Esophagus muscularis mucosa (tissue), 3 donors: ENCODE measurements at regions not wholly inside any gene's neighbourhood (a gene's known extent, or its start where the extent isn't known, plus 50 kb on each side); places are given as distances from the start of the nearest gene placed in this dataset.

Source experiments
- POLR2A ChIP-seq: fragments of 450-650 bp; IDR thresholded peaks from one replicate; pipeline ENCODE4 v1.6.1; 2017; ENCODE audit warnings: antibody characterized with exemption, moderate library complexity, mild to moderate bottlenecking, low read depth
- TF ChIP-seq, protein P1 (sequence below), 3 experiments: fragments of 200-600 bp in 2 of 3; fragments of 450-650 bp in 1 of 3; sonication (generic) in 2 of 3; IDR thresholded peaks; one replicate each; pipeline ENCODE4 v1.5.1; 2017 to 2019; ENCODE audit warnings: antibody characterized with exemption in 3 of 3, mild to moderate bottlenecking in 2 of 3, moderate library complexity in 1 of 3

DNA sequence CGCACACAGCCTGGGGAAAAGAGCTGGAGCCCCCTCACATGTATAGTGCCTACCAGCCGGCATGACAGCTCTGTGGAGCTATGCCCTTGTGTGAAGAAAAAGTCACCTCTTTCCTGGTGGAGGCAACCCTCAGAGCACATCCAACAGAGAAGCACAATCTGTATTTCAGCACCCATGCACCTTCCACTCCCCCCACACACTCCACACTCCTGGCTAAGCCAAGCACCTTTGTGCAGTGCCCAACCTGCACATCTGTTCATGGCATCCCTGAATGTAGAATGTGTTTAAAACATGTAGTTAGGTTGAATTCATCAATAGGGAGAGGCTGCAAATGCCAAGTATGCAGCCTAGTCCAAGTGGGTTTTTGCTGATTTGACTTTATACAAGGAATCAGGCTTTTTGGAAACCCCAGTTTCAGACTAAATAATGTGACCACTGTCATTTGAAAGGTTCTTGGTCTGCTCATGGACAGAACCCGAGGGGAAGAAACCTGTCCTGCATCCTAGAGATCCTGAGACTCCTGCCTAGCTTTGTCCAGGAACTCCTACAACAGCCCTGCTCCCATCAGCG lies 197.1 kb downstream of the TOMM20 start:
- TF ChIP-seq, protein P1, sequence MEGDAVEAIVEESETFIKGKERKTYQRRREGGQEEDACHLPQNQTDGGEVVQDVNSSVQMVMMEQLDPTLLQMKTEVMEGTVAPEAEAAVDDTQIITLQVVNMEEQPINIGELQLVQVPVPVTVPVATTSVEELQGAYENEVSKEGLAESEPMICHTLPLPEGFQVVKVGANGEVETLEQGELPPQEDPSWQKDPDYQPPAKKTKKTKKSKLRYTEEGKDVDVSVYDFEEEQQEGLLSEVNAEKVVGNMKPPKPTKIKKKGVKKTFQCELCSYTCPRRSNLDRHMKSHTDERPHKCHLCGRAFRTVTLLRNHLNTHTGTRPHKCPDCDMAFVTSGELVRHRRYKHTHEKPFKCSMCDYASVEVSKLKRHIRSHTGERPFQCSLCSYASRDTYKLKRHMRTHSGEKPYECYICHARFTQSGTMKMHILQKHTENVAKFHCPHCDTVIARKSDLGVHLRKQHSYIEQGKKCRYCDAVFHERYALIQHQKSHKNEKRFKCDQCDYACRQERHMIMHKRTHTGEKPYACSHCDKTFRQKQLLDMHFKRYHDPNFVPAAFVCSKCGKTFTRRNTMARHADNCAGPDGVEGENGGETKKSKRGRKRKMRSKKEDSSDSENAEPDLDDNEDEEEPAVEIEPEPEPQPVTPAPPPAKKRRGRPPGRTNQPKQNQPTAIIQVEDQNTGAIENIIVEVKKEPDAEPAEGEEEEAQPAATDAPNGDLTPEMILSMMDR (IDR thresholded peaks at IDR 0.05): no peak
- no peak for TF ChIP-seq POLR2A
